HG03520 (cell line): ENCODE measurements at regions not wholly inside any gene's neighbourhood (a gene's known extent, or its start where the extent isn't known, plus 50 kb on each side); places are given as distances from the start of the nearest gene placed in this dataset.
"Not testable (repeated sequence)": the region's sequence is repeated elsewhere in the genome, so short reads cannot be mapped to it uniquely, and the experiment has no call there.

Experiments
- ATAC-seq: cut with Tn5 transposase; IDR thresholded peaks from one replicate; pipeline ENCODE4 v1.9.1; 2021; ENCODE audit warnings: mild to moderate bottlenecking, moderate library complexity; ENCODE audit not compliant: unreplicated experiment

DNA sequence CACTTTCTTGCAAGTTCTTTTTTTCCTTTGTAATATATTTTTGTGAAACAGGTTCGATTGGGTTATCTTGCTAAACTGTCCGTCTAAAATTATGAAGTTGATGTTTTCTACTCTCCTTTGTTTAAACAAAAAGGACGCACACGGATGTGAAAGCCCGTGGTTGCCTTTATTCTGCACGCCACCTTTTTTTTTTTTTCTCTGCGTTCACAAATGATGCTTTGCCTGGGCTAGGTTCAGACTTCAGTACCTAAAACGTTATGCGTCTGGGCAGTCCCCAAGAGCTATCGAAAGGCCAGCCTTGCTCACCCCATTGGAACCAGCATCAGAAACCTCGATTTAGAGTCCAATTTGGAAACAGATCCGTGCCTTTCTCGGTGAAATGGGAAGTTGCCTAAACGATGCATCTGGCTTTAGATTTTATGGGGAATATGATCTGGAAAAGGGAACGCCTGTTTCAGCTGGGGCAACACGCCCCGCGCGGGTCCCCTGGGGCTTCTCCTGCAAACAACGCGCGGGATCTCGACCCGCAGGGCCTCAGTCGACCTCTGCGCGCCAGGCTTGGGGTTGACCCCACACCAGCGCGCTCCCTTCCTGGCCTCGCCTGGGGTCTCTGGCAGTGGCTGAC is 113.9 kb downstream of the KCNRG start:
- peak; percentile 29 for ATAC-seq

DNA sequence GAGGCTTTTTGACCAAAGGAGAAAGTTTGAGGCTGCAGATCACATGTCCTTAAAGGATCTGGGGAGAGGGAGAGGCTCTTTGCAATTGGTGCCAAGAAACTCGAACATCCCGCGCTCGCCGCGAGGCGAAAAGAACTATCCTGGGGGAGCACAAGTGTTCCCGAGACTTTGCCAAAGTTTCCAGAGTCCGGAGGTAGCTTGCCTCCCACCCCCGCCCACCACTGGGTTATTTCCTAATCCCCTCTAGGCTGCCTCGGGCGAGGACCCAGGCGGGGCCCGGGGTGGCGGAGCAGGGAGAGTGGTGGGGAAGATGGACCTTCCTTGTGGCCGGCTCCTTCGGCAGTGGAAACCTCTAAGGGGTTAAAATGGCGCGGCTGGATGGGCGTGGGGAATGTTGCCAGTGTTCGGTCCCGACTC is 114.5 kb downstream of the KCNRG start:
- no peak for ATAC-seq

DNA sequence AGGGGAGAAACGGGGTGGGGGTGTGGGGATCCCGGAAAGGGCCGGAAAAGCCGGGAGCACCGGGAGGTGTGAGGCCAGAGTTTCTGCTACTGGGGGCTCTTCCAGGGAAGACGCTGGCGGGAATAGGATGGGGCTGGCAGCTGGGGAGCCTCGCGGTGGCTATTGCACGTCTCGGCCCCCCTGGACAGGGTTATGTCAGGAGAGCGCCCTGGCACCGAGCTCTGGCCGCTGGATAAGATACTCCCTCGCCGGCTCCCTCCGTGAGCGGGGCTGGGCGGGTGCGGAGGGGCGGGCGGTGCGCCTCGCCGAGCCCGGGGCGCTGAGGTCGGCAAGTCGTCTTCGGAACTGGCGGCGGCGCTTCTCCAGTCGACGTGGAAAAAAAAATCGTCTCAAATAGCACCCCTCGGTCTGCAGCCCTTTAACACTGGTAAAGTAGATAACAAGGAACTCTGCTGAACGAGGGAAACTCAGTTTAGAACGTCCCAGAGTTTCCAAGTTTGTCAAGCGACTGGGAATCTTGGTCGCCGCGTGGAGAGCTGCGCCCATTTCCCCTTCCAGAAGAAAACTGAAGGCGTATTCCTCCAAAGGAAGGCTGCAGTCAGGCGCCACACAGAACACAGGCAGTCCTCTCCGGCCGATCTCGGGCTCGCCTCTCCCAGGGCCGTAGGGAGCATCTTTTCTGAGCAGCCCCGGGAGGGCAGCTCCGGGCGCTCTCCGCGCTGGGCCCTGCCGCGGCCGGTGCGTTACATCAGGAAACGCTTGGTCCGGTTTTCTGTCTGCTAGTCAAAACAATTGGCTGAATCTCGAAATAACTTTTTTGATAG is 115.1 kb downstream of the KCNRG start:
- no peak for ATAC-seq

DNA sequence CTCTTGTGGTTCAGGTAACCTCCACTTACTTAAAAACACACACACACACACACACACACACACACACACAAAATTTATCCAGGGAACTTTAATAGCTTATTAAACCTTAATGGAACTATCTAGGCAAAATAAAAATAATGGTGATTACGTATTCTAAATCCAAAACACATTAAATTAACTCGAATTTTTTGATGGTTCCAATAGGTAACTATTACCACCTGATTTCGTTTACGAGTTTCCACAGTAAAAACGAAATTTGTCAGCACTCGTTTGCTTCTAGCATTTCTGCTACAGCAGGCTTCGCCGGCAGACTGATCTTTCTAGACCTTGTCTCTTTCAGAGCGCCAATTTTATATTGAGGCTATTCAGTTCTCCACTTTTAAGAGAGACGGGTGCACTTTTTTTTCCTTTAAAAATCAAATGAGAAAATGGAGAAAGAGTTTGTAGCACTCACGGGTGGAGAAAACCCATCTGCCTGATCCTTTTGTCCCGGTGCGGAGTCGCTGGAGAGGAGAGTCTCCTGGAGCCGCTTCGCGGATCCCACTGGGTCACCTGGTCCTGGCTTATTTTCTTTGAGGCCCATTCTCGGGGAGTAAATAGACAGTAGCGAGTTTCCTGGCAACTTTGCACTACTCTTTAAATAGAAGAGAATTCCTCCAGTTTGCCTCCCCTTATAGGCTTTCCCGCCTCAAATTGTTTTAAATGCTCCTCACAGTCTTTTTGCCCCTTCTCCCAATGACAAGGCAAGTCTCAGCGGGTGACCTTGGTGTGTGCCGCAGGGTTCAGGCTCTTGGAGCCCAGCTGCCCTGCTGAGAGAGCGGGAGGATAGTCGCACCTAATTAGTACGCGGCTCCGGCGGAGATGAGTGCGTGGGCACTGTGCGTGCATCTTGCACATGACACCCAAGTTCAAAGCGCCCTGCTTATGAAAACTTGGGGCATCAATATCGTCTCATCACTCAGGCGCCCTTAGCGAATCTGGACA is 117.0 kb downstream of the KCNRG start:
- no peak for ATAC-seq

DNA sequence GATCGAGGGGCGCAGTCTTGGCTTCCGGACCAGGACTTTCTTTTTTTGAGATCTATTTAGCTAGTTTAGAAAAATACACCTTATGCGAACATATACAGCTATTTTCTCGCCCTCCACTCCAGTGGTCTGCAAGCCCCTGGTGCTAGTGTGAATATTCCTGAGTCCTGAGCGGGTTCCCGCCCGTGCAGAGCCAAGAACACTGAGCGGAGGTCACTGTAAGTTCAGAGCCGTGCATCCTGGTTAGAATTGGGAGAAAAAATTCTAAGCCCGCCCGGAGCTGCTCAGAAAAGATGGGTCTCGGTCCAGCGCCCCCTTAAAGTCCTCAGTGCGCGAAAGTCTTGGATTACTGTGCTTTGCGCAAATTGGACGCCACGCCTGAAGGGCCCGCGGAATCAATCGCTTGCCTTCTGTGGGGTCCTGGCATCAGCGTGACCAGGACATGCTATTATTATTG is 117.7 kb downstream of the KCNRG start:
- ATAC-seq = no peak

DNA sequence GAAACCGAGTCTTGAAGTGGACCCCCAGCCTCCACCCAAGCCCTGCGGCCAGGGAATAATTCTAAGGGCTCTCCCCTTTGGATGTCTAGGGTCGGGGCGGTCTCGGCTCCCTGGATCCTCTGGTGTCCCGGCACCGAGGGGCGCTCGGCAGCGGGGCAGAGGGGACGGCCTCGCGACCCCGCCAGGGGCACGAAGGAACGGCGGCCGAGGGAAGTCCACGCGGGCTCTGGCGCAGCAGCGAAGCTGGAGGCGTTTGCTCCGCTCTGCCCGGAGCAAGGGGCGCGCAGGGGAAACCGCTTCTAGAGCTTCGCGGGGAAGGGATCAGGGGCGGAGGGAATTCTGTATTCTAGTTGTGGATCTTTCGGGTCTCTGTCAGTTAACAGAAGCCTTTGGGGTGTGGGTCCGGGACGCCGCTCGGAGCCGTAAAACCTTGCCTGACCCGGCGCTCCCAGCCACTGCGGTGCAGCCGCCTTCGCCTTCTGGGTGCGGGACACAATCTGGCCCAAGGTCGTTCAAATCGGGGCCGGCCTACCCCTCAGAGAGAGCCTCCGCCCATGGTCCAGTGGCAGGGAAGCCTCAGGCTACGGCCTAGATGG is 118.2 kb downstream of the KCNRG start:
- no peak for ATAC-seq

DNA sequence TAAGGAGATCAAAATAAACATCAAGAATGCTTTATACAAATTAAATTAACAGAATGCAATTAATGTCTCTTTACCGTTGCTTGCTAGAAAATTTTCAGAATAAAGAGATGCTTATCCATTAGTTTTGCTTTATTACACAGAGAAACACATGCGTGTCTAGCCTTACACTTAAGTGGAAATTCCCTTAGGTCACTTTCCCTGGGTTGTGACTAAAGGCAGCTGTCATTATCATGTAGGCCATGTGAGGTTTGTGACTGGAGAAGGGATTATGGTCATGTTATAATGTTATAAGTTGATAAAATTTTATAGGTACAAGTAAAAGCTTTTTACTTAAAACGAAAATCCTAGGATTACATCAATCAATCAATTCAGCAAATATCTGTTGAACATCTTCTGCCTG is 121.0 kb downstream of the KCNRG start:
- no peak for ATAC-seq

DNA sequence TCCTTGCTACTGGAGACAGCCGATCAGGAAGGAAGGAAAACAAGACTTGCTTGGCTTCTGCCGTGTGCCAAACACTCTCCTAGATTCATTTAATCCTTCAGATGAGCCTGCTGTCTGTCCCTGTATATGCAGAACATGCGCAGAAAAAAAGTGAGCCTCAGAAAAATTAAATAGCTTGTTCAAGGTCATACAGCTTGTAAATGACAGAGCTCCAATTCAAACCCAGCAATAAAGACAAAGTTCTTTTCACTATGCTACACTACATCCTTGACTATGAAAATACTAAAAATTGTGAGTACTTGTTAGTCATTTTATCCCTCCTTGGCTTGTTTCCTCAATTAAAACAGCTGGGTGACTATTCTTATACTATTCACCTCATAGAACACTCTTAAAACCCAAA is 121.4 kb downstream of the KCNRG start:
- no peak for ATAC-seq

DNA sequence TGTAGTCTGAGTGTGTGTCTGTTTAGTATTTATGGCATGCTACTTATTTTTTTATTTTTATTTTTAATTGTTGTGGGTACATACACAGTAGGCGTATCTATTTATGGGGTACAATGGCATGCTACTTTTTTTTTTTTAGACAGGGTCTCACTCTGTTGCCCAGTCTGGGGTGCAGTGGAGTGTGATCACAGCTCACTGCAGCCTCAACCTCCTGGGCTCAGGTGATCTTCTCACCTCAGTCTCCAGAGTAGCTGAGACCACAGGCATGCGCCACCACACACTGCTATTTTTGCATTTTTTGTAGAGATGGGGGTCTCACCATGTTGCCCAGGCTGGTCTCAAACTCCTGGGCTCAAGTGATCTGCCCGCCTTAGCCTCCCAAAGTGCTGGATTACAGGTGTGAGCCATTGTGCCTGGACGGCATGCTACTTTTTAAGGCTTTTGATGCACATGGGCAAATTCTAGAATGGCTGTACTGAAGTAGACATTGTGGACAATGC is 124.2 kb downstream of the KCNRG start:
- not testable (repeated sequence) for ATAC-seq

DNA sequence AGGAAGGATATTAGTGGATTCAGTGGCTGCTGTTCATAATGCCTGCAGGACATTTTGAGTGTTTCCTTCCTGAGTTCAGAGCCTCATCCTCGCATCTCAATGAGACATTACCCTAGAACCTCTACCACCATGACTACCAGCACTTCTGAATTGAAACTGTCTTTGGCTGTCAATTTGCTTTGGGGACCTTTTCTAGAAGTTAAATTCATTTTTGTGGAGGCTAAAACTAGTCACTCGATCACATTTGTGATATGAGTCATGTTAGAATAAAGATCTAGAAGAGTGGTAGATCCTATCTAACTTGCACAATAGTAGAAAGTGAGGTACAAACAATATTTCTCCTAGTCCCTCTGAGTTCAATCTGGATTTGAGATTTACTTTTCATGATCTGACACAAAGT is 124.9 kb downstream of the KCNRG start:
- ATAC-seq = no peak

DNA sequence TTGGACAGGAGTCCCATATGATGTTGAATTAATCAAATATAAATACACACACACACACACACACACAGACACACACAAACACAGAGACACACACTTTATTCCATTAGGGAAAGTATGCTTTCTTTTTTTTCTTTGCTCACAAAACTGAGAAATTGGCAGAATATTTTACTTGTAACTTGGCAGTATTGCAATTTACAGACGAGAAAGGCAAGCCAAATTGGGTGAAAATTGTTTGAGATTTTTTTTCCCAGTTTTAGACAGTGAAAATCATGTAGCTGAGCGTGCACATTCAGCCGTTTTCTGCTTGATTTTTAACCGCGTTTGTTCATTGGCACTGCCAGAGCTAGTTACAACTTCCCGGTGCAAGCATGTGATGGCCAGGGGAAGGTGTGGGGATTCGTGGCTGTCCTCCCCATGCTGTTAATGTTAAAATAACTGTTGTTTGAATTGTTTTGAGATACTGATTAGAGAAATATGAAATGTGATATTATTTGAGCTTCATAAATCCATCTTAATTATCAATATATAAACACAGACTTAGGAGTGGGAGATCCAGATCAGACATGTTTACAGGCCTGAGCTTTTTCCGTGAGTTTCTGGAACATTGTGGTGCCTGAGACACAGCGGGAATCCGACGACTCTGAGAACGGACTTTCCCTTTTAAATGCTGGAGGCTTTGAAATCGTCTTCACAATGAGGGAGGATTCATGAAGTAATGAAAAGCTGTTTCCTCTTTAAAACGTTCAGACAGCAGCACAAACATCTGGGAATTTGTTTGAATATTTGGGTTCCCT is 125.5 kb downstream of the KCNRG start:
- no peak for ATAC-seq

DNA sequence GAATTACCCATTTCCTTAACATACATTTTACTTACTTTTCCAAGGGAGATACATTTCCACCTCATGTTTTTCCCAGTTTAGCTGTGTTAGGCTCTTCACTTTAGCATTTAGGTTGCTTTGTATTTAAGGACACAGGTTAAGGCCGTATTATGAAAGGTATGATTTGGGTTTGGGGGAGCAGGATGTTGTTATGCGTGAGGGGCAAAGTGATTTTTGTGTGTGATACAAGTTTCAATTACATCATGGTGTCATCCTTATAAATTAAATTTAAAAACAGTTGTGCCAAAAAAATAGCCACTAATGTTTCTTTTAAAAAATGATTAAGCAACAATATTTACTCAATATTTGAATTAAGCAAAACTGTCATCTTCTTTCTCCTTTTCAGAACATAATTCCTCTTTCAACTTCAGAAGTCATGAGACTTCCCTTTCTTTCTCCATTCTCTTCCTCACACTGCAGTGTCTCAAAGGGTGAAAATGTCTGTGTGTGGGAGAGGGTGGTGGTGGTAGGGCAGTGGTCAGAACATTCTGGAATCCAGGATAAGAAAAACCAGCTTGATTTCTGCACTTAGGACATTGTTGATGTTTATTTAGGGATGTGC is 126.2 kb downstream of the KCNRG start:
- ATAC-seq = no peak

DNA sequence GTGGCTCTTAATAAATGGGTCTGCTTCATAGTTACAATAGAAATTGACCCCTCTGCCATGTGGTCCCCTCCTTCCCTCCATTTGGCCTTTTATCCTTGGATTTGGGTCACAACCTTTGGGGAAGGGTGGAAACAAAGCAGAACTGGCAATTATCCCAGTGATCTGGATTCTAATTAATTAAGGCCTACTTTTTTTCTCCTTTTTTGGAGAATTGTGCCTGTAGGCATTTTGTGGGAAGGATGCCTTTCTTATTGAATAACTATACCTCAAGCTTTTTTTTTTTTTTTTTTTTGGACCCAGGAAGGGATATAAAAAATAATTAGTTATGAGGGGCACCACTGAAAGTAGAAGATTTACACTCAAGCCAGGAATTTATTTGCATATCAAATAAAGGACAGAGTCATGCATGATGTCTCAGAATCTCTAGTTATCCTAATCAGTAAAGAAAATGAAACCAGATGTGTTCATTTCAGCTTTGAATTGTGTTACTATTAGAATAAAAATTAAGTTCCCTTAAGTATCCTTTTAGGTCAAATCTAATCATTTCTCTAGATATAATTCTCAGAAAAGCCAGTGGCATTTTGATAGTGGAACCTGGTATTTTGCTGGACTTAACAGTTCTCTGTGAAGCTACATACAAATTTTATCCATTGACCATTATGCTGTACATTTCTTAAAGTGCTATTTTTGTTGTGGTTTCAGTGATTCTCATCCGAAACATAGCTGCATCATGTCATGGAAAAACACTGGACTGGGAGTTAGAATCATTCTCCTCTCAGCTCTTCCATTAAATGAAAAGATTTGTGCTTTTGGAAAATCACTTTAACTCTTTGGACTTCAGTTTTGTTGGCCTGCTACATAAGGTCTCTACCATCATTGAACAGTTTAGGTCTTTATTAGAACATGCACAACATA is 129.3 kb downstream of the KCNRG start:
- ATAC-seq = no peak

DNA sequence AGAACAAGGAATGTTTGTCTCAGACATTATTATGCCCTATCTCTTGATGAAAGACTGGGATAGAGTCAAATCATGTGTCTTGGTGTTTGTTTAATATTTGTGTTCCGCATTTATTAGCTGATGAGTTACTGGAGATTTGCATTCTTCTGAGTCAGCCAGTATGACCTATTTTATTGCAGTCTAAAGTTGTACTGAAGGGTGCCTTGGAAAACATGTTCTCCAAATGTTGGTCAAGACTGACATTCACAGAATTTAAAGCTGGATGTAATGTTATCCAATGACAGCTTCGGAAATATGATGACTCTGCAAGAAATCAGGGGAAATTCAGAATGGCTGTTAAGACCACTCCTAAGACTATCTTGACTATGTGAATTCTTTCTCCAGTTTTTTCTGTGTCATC is 134.0 kb downstream of the KCNRG start:
- no peak for ATAC-seq

DNA sequence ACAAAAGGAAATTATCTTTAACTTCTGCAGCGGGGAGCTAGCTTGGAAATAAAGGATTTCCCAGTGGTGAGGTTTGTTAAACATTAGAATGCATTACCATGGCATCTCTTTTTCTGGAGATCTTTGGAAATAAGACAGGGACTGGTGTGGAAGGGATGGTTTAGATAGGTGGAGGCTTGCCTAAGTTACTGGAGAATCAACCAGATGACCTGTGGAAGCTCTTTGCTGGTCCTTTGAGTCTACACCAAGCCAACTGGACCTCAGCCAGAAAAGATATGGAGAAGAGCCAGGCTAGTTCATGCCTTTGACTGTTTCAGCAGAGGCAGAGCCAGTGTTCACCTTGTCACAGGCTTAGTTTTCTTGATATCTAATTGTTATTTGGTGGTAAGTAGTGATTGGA is 134.7 kb downstream of the KCNRG start:
- ATAC-seq = no peak

DNA sequence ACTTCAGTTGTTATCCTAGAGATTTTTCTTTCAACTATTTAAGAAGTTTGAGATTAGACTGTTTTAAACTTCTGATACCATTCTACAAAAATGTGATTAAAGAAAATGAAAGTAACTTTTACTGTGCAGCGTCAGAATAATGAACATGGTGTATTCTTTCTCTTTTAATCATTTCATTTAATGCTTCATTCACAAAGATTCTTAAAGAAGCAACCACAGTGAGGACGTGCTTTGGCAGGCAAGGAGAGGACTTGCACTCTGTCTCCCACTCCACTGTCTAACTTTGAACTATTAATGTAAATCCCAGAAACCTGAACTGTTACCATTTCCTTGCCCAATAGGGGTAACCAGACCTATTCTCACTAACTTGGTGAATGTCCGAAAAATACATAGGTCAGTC is 137.0 kb downstream of the KCNRG start:
- no peak for ATAC-seq

DNA sequence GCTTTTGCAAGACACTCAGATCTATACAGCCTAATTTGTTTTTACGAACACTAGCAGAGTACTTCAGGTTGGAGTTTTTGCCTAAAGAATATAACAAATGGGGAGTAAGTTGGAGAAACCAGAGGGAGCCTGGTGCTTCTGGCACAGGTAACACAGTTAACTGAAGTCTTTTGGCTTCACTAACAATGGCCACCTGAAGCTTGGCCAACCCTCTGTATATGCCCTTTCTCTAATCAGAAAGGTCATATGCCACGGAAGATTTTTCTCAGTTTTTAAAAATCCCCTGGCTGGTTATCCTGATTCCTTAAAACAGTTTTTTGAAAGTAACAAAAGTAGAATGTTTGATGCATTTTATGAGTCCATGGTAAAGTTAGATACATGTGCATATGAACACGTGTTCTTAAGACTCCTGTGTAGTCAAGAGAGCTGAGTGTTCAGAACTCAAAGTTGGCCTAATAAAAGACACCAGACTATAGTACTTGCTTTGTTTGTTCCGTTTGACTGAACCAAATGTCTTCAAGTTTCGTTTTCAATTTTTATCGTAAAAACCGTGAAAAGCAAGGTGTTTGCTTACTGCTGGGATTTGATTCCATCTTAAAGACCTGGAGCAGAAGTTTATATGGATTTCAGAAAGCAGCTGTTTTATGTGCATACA is 137.5 kb downstream of the KCNRG start:
- no peak for ATAC-seq

DNA sequence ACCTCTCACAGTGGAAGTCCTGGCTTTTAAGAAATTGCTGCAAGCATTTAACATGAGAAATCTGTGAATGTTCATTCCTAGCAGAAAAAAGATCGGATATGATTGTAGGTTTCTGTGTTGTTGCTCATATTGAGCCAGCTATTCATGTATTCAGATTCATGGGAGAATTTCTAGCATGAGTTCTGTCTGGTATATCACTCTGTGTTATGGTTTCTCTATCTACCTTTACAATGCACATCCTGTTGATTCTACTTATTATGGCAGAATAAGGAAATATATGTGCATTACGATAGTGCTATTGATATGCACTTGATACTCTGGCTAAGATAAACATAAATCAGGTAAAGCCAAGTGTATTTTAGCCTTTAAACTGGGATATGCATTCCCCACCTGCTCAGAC is 138.2 kb downstream of the KCNRG start:
- ATAC-seq = no peak
